SK-N-SH (cell line): ENCODE measurements at regions not wholly inside any gene's neighbourhood (a gene's known extent, or its start where the extent isn't known, plus 50 kb on each side); places are given as distances from the start of the nearest gene placed in this dataset.

ENCODE experiments used
- CTCF ChIA-PET: fragments of 300-600, 350-600 bp; formaldehyde crosslinking; extraction: SDS; loops from one replicate; lab custom pipeline; 2021; lab: Yijun Ruan, JAX
- POLR2A ChIA-PET: fragments of 350-600 bp; sonication (Branson Sonifier 250); formaldehyde crosslinking; extraction: SDS; loops from one replicate; lab custom pipeline; 2020; ENCODE audit warnings: antibody characterized with exemption, inconsistent platforms; lab: Yijun Ruan, JAX
- DNase-seq: peaks from one replicate; pipeline ENCODE4 v3.0.0; 2012
- H2AFZ ChIP-seq: fragments of 200-600 bp; sonication (generic); 2 replicates; pipeline ENCODE4 v1.8.1; 2016; ENCODE audit warnings: antibody characterized with exemption, mild to moderate bottlenecking, low read depth
- H3F3A ChIP-seq: fragments of 200-600 bp; sonication (generic); replicated peaks from 2 replicates; pipeline ENCODE3; 2016; ENCODE audit warnings: antibody characterized with exemption, mild to moderate bottlenecking; ENCODE audit not compliant: insufficient read depth
- H3K27ac ChIP-seq, 2 experiments: fragments of 200-500 bp in 1 of 2; fragments of 200-600 bp in 1 of 2; sonication (Bioruptor generic) in 1 of 2; sonication (generic), shearing (Covaris generic) in 1 of 2; 2 replicates each; pipeline versions ENCODE4 v1.5.1 to v1.6.1; 2014 to 2016; ENCODE audit warnings: low read depth in 2 of 2, inconsistent platforms in 1 of 2, low read length in 1 of 2, mild to moderate bottlenecking in 1 of 2, mixed read lengths in 1 of 2
- H3K27me3 ChIP-seq: fragments of 200-600 bp; sonication (generic), shearing (Covaris generic); 2 replicates; pipeline ENCODE4 v1.6.1; 2016; ENCODE audit warnings: mixed run types; ENCODE audit not compliant: insufficient read depth
- H3K36me3 ChIP-seq, 2 experiments: fragments of 200-500 bp in 1 of 2; fragments of 200-600 bp in 1 of 2; sonication (Bioruptor generic) in 1 of 2; sonication (generic) in 1 of 2; replicated peaks in 1 of 2; 2 replicates each; pipeline versions ENCODE3 to v1.5.1; 2014 to 2016; ENCODE audit warnings: low read length in 1 of 2, mild to moderate bottlenecking in 1 of 2; ENCODE audit not compliant: insufficient read depth in 2 of 2, control insufficient read depth in 1 of 2
- H3K4me1 ChIP-seq, 2 experiments: fragments of 200-500 bp in 1 of 2; fragments of 200-600 bp in 1 of 2; sonication (Bioruptor generic) in 1 of 2; sonication (generic), shearing (Covaris generic) in 1 of 2; 2 replicates each; pipeline versions ENCODE4 v1.5.1 to v1.6.1; 2014 to 2016; ENCODE audit warnings: low read depth in 1 of 2, low read length in 1 of 2, mixed run types in 1 of 2; ENCODE audit not compliant: insufficient read depth in 2 of 2, control insufficient read depth in 1 of 2
- H3K4me2 ChIP-seq: fragments of 200-600 bp; sonication (generic), shearing (Covaris generic); 2 replicates; pipeline ENCODE4 v1.6.1; 2017; ENCODE audit warnings: mixed run types
- H3K4me3 ChIP-seq, 2 experiments: fragments of 200-500 bp in 1 of 2; fragments of 200-600 bp in 1 of 2; sonication (Bioruptor generic) in 1 of 2; sonication (generic), shearing (Covaris generic) in 1 of 2; 2 replicates each; pipeline versions ENCODE4 v1.5.1 to v1.8.1; 2014 to 2016; ENCODE audit warnings: low read depth in 2 of 2, inconsistent platforms in 1 of 2, low read length in 1 of 2, mild to moderate bottlenecking in 1 of 2, mixed read lengths in 1 of 2, moderate library complexity in 1 of 2
- H3K79me2 ChIP-seq: fragments of 200-600 bp; sonication (generic); 2 replicates; pipeline ENCODE4 v1.8.1; 2017; ENCODE audit warnings: mild to moderate bottlenecking; ENCODE audit not compliant: insufficient read depth
- H3K9ac ChIP-seq: fragments of 200-600 bp; sonication (generic); 2 replicates; pipeline ENCODE4 v1.6.1; 2017; ENCODE audit warnings: mixed run types
- H3K9me2 ChIP-seq: fragments of 200-600 bp; sonication (generic); 2 replicates; pipeline ENCODE4 v1.6.1; 2017; ENCODE audit warnings: mixed run types
- H3K9me3 ChIP-seq: fragments of 200-600 bp; sonication (generic); 2 replicates; pipeline ENCODE4 v1.6.1; 2017; ENCODE audit warnings: mixed run types, mild to moderate bottlenecking, moderate library complexity
- H4K20me1 ChIP-seq: fragments of 200-600 bp; sonication (generic); 2 replicates; pipeline ENCODE4 v1.6.1; 2017; ENCODE audit warnings: mild to moderate bottlenecking, mixed run types; ENCODE audit not compliant: insufficient read depth
- FOXJ3 ChIP-seq: sonication (generic); formaldehyde crosslinking; IDR thresholded peaks from 2 replicates; pipeline ENCODE4 v1.5.1; 2020; ENCODE audit warnings: mild to moderate bottlenecking, missing genetic modification reagents
- GATA2 ChIP-seq: sonication (generic); formaldehyde crosslinking; IDR thresholded peaks from 2 replicates; pipeline ENCODE4 v1.5.0; 2020; ENCODE audit warnings: mild to moderate bottlenecking, missing genetic modification reagents
- MEF2A ChIP-seq: IDR thresholded peaks from 2 replicates; pipeline ENCODE4 v1.4.0; 2012; ENCODE audit warnings: low read depth, borderline replicate concordance
- NFIC ChIP-seq: IDR thresholded peaks from 2 replicates; pipeline ENCODE4 v1.4.0; 2012; ENCODE audit warnings: borderline replicate concordance
- NRF1 ChIP-seq: IDR thresholded peaks from 2 replicates; pipeline ENCODE4 v1.6.1; 2012; ENCODE audit warnings: low read depth, mild to moderate bottlenecking, low read length
- POLR2AphosphoS5 ChIP-seq: IDR thresholded peaks from 2 replicates; pipeline ENCODE4 v1.6.1; 2012; ENCODE audit warnings: low read depth, low read length
- RAD21 ChIP-seq: IDR thresholded peaks from 2 replicates; pipeline ENCODE4 v1.6.1; 2012; ENCODE audit warnings: mild to moderate bottlenecking, low read length
- RFX5 ChIP-seq: IDR thresholded peaks from 2 replicates; pipeline ENCODE4 v1.6.1; 2012; ENCODE audit warnings: mild to moderate bottlenecking, improper control_type of control experiment, low read length
- RXRA ChIP-seq: IDR thresholded peaks from 2 replicates; pipeline ENCODE4 v1.4.0; 2012; ENCODE audit warnings: low read depth, mild to moderate bottlenecking, borderline replicate concordance
- SIN3A ChIP-seq: IDR thresholded peaks from 2 replicates; pipeline ENCODE4 v1.6.1; 2012; ENCODE audit warnings: low read depth, mild to moderate bottlenecking, low read length, moderate library complexity, borderline replicate concordance
- TAF1 ChIP-seq: IDR thresholded peaks from 2 replicates; pipeline ENCODE4 v1.6.1; 2012; ENCODE audit warnings: low read depth, mild to moderate bottlenecking, low read length, moderate library complexity, borderline replicate concordance
- YY1 ChIP-seq: IDR thresholded peaks from 2 replicates; pipeline ENCODE4 v1.4.0; 2012; ENCODE audit warnings: low read depth, mild to moderate bottlenecking
- WGBS: methylation state at CpG from one replicate; pipeline ENCODE4 v1.1.6; 2017; ENCODE audit warnings: low lambda C conversion rate; 5-methylcytosine and 5-hydroxymethylcytosine counted together
- TF ChIP-seq, protein P1 (sequence below): fragments of 150-350 bp; IDR thresholded peaks from 2 replicates; pipeline ENCODE4 v1.6.1; 2016; ENCODE audit warnings: mild to moderate bottlenecking, low read depth, low read length
- TF ChIP-seq, protein P2 (sequence below): fragments of 200-600 bp; sonication (generic); IDR thresholded peaks from 2 replicates; pipeline ENCODE4 v1.6.1; 2017; ENCODE audit warnings: antibody characterized with exemption, mild to moderate bottlenecking, moderate library complexity
- TF ChIP-seq, protein P3 (sequence below): IDR thresholded peaks from 2 replicates; pipeline ENCODE4 v1.4.0; 2012; ENCODE audit warnings: low read depth, borderline replicate concordance
- TF ChIP-seq, protein P4 (sequence below): IDR thresholded peaks from 2 replicates; pipeline ENCODE4; 2012
- TF ChIP-seq, protein P5 (sequence below): IDR thresholded peaks from 2 replicates; pipeline ENCODE4 v1.6.1; 2012; ENCODE audit warnings: mild to moderate bottlenecking, low read depth, low read length, moderate library complexity

DNA sequence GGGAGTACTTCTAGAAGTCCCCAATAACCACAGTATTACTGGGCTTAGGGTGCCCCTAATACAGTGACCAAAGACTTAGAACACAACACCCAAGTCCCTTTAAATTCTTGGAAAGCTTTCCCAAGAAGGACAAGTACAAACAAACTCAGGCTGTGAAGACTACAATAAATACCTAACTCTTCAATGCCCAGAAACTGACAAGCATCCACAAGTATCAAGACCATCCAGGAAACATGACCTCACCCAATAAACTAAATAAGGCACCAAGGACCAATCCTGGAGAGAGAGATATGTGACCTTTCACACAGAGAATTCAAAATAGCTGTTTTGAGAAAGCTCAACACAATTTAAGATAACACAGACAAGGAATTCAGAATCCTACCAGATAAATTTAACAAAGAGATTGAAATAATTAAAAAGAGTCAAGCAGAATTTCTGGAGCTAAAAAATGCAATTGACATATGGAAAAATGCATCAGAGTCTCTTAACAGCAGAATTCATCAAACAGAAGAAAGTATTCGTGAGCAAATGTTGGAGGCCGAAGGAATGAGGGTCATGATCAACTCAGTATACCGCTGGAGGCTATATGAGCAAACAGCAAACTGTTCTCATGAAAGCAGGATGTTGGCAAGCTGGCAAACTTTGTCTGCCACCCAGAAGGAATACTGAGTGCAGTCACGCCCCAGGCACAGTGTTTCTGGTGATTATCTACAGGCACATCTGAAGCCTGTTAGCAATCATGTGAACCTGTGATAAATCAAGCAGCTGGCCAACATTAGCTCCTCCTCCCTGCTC, 87.0 kb upstream of the NECTIN3 start:
- Histone ChIP-seq H2AFZ (no peak overlapping the region), H3K9me2 (no peaks in the 10 kb centered on the region), H3K27me3 (no peaks in the 10 kb centered on the region), H3K9me3 (no peaks in the 10 kb centered on the region), H3K4me2 (no peak overlapping the region), H3K4me1 (no peaks in the 10 kb centered on the region), H3K79me2 (no peaks in the 10 kb centered on the region), H3K4me3 (no peak overlapping the region), H3K36me3 (no peaks in the 10 kb centered on the region), H4K20me1 (no peaks in the 10 kb centered on the region), H3K27ac (no peak overlapping the region), H3F3A (no peaks in the 10 kb centered on the region), H3K9ac (no peak overlapping the region)
- 37% methylated on average over 4 of the region's 4 CpGs for WGBS
- CTCF ChIA-PET = no interaction called here
- POLR2A ChIA-PET = no interaction called here
- no peak for DNase-seq
- TF ChIP-seq MEF2A (no peak), RXRA (no peak), SIN3A (no peak), POLR2AphosphoS5 (no peak), RFX5 (no peak), RAD21 (no peak), FOXJ3 (CRISPR knock-in tag) (no peak), TAF1 (no peak), NRF1 (no peak), NFIC (no peak), YY1 (no peak), GATA2 (CRISPR knock-in tag) (no peak)
- TF ChIP-seq, protein P1, sequence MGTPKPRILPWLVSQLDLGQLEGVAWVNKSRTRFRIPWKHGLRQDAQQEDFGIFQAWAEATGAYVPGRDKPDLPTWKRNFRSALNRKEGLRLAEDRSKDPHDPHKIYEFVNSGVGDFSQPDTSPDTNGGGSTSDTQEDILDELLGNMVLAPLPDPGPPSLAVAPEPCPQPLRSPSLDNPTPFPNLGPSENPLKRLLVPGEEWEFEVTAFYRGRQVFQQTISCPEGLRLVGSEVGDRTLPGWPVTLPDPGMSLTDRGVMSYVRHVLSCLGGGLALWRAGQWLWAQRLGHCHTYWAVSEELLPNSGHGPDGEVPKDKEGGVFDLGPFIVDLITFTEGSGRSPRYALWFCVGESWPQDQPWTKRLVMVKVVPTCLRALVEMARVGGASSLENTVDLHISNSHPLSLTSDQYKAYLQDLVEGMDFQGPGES = no peak
- TF ChIP-seq, protein P2, sequence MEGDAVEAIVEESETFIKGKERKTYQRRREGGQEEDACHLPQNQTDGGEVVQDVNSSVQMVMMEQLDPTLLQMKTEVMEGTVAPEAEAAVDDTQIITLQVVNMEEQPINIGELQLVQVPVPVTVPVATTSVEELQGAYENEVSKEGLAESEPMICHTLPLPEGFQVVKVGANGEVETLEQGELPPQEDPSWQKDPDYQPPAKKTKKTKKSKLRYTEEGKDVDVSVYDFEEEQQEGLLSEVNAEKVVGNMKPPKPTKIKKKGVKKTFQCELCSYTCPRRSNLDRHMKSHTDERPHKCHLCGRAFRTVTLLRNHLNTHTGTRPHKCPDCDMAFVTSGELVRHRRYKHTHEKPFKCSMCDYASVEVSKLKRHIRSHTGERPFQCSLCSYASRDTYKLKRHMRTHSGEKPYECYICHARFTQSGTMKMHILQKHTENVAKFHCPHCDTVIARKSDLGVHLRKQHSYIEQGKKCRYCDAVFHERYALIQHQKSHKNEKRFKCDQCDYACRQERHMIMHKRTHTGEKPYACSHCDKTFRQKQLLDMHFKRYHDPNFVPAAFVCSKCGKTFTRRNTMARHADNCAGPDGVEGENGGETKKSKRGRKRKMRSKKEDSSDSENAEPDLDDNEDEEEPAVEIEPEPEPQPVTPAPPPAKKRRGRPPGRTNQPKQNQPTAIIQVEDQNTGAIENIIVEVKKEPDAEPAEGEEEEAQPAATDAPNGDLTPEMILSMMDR = no peak
- TF ChIP-seq, protein P3, sequence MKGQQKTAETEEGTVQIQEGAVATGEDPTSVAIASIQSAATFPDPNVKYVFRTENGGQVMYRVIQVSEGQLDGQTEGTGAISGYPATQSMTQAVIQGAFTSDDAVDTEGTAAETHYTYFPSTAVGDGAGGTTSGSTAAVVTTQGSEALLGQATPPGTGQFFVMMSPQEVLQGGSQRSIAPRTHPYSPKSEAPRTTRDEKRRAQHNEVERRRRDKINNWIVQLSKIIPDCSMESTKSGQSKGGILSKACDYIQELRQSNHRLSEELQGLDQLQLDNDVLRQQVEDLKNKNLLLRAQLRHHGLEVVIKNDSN = no peak
- TF ChIP-seq, protein P4, sequence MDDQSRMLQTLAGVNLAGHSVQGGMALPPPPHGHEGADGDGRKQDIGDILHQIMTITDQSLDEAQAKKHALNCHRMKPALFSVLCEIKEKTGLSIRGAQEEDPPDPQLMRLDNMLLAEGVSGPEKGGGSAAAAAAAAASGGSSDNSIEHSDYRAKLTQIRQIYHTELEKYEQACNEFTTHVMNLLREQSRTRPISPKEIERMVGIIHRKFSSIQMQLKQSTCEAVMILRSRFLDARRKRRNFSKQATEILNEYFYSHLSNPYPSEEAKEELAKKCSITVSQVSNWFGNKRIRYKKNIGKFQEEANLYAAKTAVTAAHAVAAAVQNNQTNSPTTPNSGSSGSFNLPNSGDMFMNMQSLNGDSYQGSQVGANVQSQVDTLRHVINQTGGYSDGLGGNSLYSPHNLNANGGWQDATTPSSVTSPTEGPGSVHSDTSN = no peak
- TF ChIP-seq, protein P5, sequence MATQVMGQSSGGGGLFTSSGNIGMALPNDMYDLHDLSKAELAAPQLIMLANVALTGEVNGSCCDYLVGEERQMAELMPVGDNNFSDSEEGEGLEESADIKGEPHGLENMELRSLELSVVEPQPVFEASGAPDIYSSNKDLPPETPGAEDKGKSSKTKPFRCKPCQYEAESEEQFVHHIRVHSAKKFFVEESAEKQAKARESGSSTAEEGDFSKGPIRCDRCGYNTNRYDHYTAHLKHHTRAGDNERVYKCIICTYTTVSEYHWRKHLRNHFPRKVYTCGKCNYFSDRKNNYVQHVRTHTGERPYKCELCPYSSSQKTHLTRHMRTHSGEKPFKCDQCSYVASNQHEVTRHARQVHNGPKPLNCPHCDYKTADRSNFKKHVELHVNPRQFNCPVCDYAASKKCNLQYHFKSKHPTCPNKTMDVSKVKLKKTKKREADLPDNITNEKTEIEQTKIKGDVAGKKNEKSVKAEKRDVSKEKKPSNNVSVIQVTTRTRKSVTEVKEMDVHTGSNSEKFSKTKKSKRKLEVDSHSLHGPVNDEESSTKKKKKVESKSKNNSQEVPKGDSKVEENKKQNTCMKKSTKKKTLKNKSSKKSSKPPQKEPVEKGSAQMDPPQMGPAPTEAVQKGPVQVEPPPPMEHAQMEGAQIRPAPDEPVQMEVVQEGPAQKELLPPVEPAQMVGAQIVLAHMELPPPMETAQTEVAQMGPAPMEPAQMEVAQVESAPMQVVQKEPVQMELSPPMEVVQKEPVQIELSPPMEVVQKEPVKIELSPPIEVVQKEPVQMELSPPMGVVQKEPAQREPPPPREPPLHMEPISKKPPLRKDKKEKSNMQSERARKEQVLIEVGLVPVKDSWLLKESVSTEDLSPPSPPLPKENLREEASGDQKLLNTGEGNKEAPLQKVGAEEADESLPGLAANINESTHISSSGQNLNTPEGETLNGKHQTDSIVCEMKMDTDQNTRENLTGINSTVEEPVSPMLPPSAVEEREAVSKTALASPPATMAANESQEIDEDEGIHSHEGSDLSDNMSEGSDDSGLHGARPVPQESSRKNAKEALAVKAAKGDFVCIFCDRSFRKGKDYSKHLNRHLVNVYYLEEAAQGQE = no peak
